HG03354 (cell line): ENCODE measurements at regions not wholly inside any gene's neighbourhood (a gene's known extent, or its start where the extent isn't known, plus 50 kb on each side); places are given as distances from the start of the nearest gene placed in this dataset.
A peak's percentile ranks its signal among the peaks of the same experiment; 100 is the strongest.

Source experiments
- ATAC-seq: cut with Tn5 transposase; IDR thresholded peaks from one replicate; pipeline ENCODE4 v1.9.1; 2021; ENCODE audit warnings: mild to moderate bottlenecking; ENCODE audit not compliant: unreplicated experiment, poor library complexity, severe bottlenecking

DNA sequence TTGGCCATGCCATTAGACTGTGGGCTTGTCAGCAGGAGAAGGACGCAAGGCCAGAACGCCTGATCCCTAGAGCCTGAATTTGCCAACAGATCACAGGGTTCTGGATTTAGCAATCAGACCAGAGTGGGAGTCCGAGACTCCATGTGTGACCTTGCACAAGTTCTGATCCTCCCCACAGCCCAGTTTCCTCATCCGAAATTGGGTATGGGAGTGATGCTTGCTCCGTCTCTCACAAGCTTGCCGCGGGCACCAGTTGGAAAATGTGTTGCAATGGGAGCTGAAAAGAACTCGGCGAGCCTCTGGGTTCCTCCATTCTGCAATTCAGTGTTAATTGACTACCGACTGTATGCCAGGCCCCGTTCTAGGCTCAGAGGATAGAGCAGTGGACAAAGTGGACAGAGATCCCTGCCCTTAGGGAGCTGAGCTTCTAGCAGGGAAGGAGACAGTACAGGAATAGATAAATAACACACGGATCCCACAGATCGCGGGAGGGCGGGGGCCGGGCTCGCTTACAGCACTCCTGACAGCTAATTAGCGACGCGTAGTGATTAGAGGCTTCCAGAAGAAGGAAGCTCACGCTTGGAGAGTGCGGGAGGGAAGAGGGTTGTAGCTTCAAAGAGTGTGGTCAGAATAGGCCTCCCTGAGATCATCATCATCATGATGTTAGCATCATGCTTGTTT lies 150.4 kb upstream of the CIBAR2 start:
- no peak for ATAC-seq

DNA sequence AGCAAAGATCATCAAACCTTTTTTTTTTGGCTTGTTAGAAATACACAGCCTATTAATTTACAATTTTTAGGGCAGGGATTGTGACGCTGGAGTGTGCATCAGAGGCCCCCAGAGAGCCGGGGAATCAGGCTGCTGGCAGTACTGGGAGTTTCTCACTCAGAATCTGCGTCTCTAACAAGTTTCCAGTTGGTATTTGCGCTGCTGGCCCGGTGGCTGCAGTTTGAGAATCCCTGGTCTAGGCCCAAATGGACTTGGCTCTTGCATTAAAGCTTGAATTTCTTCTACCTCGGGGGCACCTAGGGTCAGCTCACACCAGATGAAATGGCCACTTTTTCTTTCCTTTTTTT lies 150.9 kb upstream of the CIBAR2 start:
- no peak for ATAC-seq

GRCh38 chr16:85264752-85265151 lies 152.5 kb upstream of the CIBAR2 start:
- ATAC-seq: no peak

DNA sequence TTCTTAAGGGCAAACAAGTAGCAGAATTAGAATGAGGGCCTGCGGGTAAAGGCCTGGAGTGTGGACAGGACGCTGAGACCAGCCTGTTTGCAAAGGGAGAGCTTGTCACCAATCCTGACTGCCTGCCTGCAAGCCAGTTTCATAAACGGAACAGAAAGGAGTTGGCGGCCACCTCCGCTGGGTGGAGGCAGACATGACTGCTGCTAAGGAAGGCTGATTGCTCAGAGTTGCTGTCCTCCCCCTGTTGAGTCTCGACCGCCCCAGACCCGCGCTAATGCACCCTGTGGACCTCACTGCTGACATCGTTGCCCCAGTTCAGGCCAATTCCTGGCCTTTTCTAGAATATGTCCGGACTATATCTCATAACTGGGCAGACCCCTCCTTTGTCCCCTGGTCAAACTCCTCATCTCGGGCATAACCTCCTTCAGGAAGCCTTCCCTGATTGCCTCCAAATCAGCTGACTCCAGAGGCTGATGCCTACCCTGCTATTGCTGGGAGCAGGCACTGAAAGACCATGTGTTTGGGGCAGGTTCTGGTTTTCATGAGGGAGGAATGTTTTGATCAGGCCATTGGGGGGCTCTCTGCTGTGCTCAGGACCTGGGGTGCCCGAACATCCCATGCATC lies 153.0 kb upstream of the CIBAR2 start:
- ATAC-seq: no peak

- no peak for ATAC-seq
Observed at GRCh38 chr16:85265810-85266209, 153.5 kb upstream of the CIBAR2 start.

GRCh38 chr16:85266857-85267256 lies 154.6 kb upstream of the CIBAR2 start:
- ATAC-seq: no peak

DNA sequence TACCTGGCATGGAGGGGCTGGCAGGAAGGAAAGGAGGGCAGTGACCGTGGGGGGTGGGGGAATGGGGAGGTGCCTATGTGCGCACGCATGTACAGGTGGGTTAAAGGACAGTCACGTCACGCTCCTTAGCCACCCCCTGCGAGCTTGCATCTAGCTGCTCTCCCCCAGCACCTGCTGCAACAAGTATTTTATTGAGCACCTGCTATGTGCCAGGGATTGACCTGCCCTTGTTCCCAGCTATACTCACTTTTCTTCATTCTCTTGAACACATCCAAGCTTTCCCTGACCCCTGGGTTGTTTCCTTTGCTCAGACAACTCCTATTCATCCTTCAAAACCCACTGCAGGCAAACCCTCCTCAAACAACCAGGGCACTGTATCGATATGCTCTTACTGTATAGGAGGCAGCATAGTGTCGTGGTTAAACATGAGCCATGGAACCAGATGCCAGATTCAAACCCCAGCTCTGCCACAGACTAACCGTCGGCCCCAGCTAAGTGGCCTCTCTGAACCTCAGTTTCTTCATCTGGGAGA lies 155.2 kb upstream of the CIBAR2 start:
- ATAC-seq: no peak

DNA sequence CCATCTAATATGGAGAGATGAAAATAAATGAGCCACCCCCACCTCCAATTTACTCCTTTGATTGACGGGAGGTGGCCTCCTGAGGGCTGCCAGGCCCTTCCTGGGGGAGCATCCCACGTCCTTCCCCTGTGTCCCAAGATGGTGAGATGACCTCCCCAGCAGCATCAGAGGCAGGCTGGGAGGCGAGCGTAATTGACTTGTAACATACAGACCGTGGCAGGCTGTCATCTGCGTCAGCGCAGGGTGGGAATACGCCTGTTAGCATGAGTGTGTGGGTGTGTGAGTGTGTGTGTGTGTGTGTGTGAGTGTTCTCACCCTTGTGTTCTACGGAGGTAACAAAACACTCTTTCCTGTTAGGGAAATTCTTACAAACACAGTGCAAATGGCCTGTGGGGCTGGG lies 156.9 kb upstream of the CIBAR2 start:
- ATAC-seq: no peak

DNA sequence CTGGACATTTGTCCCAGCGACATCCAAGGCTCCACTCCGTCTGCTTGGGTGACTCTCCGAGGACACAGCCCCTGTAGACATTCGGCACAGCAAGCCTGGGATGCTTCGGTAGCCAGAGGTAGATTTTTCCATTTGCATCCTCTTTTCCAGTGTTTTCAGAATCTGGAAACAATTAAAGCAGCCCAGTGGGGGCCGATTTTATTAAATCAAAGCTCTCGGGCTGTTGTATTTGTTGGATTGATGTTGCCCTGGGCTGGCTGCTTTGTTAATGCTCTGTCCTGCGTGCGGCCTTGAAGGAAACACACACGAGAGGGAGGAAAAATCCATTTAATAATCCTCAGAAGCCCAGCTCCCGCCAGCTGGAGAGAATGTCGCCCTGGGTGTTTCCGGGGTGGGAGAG lies 158.1 kb upstream of the CIBAR2 start:
- no peak for ATAC-seq

- no peak for ATAC-seq
Observed at GRCh38 chr16:85271198-85271597, 158.9 kb upstream of the CIBAR2 start.

DNA sequence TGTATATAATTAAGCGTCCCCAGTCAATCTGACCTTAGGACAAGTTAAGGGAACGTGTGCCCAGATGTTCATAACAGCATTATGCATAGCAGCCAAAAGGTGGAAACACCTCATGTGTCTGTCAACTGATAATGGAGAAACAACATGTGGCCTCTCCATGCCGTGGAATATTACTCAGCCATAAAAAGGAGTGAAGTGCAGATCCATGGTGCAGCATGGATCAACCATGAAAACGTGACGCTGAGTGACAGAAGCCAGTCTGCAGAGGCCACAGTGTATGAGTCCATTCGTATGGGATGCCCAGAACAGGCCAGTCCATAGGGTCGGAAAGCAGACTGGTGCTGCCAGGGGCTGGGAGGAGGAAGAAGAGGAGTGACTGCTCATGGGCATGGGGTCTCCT lies 161.0 kb upstream of the CIBAR2 start:
- no peak for ATAC-seq

GRCh38 chr16:85274501-85274900 lies 162.2 kb upstream of the CIBAR2 start:
- no peak for ATAC-seq

DNA sequence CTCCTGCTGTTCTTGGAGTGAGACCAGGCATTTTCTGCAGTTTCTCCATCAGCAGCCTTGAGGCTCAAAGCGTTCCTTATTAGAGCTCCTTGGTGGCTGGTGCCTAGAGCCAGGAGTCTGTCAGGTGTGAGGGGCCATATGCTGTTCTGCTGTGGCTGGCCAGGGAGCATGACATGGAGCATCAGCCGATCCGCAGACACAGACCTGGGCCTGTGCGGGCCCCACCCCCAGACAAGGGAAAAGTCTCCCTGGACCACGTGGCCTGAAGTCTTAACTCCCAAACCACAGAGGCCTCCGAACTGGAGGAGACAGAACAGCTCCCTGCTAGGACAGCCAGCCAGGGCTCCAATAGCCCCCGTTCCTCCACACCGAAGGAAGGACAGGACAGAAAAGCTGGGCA lies 162.7 kb upstream of the CIBAR2 start:
- ATAC-seq: no peak

GRCh38 chr16:85275533-85276249 lies 163.4 kb upstream of the CIBAR2 start:
- ATAC-seq: peak; percentile 46

DNA sequence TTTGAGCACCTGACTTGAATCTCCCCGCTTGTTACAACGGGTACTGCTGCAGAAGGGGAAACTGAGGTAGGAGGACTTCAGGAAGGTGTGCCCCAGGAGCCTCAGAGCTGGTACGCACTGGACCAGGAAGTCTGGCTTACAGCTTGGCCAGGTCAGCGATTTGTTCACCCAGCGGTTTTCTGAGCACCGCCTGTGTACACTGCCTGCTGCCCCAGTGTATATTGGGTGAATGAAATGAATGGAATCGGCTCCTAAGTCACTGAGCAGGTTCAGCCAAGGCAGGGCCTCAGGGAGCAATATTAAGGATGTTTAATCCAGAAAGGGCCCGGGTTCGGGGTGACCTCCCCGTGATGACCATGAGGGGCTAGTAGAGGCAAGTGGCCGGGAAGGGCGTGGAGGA lies 164.0 kb upstream of the CIBAR2 start:
- ATAC-seq: no peak

DNA sequence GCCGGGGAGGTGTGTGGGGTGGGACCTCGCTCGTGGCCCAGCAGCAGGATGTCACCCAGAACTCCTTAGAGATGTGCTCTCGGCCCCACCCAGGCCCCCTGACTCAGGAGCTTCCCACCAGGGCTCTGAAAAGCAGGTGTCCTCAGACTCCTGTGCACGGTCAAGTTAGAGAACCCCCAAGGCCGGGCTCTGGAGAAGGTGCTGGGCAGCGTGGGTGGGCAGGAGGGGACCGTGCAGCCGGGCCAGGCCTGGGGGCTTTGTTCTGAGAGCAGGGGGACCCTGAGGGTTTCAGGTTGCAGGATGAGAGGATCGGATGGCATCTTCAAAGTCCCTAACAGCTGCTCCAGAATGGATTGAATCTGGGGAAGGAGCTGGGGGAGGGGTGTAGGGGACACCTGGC lies 164.4 kb upstream of the CIBAR2 start:
- ATAC-seq: no peak

DNA sequence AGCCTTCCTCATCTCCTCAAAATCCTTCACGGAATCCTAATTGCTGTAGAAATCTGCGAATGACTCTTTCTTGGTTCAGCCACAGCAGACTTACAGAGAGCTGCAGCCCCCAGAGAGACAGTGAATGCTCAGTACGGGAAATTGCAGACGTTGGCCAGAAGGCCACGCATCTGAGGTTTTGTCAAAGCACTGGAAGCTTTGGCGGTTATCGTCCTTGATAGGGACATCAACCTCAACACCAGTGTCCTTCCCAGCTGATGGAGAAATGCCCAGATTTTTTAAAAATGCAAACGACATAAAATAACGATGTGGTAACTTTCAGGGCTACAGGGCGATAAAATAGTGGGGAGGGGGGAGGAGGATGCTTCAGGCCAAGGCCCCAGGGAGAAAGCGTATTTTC lies 166.6 kb upstream of the CIBAR2 start:
- ATAC-seq: no peak

- ATAC-seq: no peak
Observed at GRCh38 chr16:85279402-85279801, 167.1 kb upstream of the CIBAR2 start.

GRCh38 chr16:85279825-85280545 lies 167.7 kb upstream of the CIBAR2 start:
- no peak for ATAC-seq

GRCh38 chr16:85281181-85281580 lies 168.9 kb upstream of the CIBAR2 start:
- ATAC-seq: no peak
